ENCODE measurements at regions not wholly inside any gene's neighbourhood (a gene's known extent, or its start where the extent isn't known, plus 50 kb on each side); places are given as distances from the start of the nearest gene placed in this dataset.

- H3K4me1 ChIP-seq (ENCODE audit: insufficient read depth, low read length, poor library complexity, severe bottlenecking): no peaks in the 10 kb centered on the region
- no peak for TF ChIP-seq EZH2 (IDR thresholded peaks at IDR 0.05; ENCODE audit: borderline replicate concordance, low read depth, low read length, poor library complexity, severe bottlenecking)
- no peak for TF ChIP-seq CTCF (conservative IDR thresholded peaks at IDR 0.05; ENCODE audit: low read depth, low read length)
- H3K9me3 ChIP-seq (ENCODE audit: low read depth, low read length, poor library complexity, severe bottlenecking): no peaks in the 10 kb centered on the region
- ChIA-PET CTCF (no interaction called here), POLR2A (ENCODE audit: low non-redundant PET) (no interaction called here)
- BruUV-seq (replicated peaks): no TSS peak
- no peak overlapping the region for H3K27ac ChIP-seq (ENCODE audit: low read depth, low read length, poor library complexity, severe bottlenecking)
- DNase-seq (ENCODE audit: low spot score): no peak
- H3K4me3 ChIP-seq (ENCODE audit: low read depth, low read length, poor library complexity, severe bottlenecking): no peak overlapping the region
- intact Hi-C loops (cut with micrococcal nuclease; ENCODE audit: unreplicated experiment): no loop called here
- H3K27me3 ChIP-seq (replicated peaks; ENCODE audit: insufficient read depth, low read depth, low read length, poor library complexity): no peaks in the 10 kb centered on the region
- H3K36me3 ChIP-seq (ENCODE audit: insufficient read depth, low read length, poor library complexity, severe bottlenecking): no peaks in the 10 kb centered on the region
These were observed 162.8 kb upstream of the ZMIZ1 start for GRCh38 chr10:78905957-78906308.

- Histone ChIP-seq H3K36me3 (ENCODE audit: insufficient read depth, low read length, poor library complexity, severe bottlenecking) (no peaks in the 10 kb centered on the region), H3K27me3 (replicated peaks; ENCODE audit: insufficient read depth, low read depth, low read length, poor library complexity) (no peaks in the 10 kb centered on the region), H3K4me1 (ENCODE audit: insufficient read depth, low read length, poor library complexity, severe bottlenecking) (no peaks in the 10 kb centered on the region), H3K9me3 (ENCODE audit: low read depth, low read length, poor library complexity, severe bottlenecking) (no peaks in the 10 kb centered on the region), H3K4me3 (ENCODE audit: low read depth, low read length, poor library complexity, severe bottlenecking) (no peak overlapping the region), H3K27ac (ENCODE audit: low read depth, low read length, poor library complexity, severe bottlenecking) (no peak overlapping the region)
- no peak for DNase-seq (ENCODE audit: low spot score)
- no TSS peak for BruUV-seq (replicated peaks)
- TF ChIP-seq CTCF (conservative IDR thresholded peaks at IDR 0.05; ENCODE audit: low read depth, low read length) (no peak), EZH2 (IDR thresholded peaks at IDR 0.05; ENCODE audit: borderline replicate concordance, low read depth, low read length, poor library complexity, severe bottlenecking) (no peak)
- ChIA-PET POLR2A (ENCODE audit: low non-redundant PET) (no interaction called here), CTCF (no interaction called here)
- intact Hi-C loops (cut with micrococcal nuclease; ENCODE audit: unreplicated experiment): no loop called here
These were observed 161.9 kb upstream of the ZMIZ1 start for GRCh38 chr10:78906734-78907390.

DNA sequence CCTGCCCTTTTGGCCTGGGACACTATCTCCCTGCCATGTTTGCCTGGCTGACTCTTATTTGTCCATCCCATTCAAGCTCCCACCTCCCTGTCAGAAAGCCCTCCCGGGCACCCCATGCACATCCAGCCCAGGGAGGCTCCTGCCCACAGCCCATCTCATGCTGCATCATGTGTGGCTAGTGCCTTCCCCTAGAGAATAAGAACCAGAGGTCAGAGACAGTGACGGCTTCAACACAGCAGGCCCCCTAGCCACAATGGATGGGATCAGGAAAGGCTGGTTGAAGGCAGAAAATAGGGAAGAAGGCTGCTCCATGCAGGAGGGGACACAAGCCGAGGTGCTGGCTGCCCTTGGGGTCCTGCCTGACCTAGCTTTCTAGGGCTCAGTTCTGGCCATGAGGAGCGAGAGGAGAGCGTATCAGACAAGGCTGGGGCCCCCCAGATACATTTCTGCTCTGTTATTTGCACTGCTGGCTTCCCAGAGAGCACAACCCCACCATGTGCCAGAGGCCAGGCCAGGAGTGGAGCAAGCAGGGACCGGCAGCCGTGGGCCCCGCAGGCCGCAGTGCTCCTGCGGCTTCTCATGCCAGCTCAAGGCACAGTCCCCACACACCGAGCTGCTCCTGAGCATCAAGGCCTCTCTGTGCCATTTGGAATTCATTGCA is 161.1 kb upstream of the ZMIZ1 start:
- Histone ChIP-seq H3K36me3 (ENCODE audit: insufficient read depth, low read length, poor library complexity, severe bottlenecking) (no peaks in the 10 kb centered on the region), H3K4me1 (ENCODE audit: insufficient read depth, low read length, poor library complexity, severe bottlenecking) (no peaks in the 10 kb centered on the region), H3K27me3 (replicated peaks; ENCODE audit: insufficient read depth, low read depth, low read length, poor library complexity) (no peaks in the 10 kb centered on the region), H3K9me3 (ENCODE audit: low read depth, low read length, poor library complexity, severe bottlenecking) (no peaks in the 10 kb centered on the region), H3K4me3 (ENCODE audit: low read depth, low read length, poor library complexity, severe bottlenecking) (no peak overlapping the region), H3K27ac (ENCODE audit: low read depth, low read length, poor library complexity, severe bottlenecking) (no peak overlapping the region)
- ChIA-PET CTCF (no interaction called here), POLR2A (ENCODE audit: low non-redundant PET) (no interaction called here)
- intact Hi-C loops (cut with micrococcal nuclease; ENCODE audit: unreplicated experiment): no loop called here
- BruUV-seq (replicated peaks): no TSS peak
- TF ChIP-seq EZH2 (IDR thresholded peaks at IDR 0.05; ENCODE audit: borderline replicate concordance, low read depth, low read length, poor library complexity, severe bottlenecking) (no peak), CTCF (conservative IDR thresholded peaks at IDR 0.05; ENCODE audit: low read depth, low read length) (no peak)
- DNase-seq (ENCODE audit: low spot score): no peak
